ENCODE measurements at regions not wholly inside any gene's neighbourhood (a gene's known extent, or its start where the extent isn't known, plus 50 kb on each side); places are given as distances from the start of the nearest gene placed in this dataset.

DNA sequence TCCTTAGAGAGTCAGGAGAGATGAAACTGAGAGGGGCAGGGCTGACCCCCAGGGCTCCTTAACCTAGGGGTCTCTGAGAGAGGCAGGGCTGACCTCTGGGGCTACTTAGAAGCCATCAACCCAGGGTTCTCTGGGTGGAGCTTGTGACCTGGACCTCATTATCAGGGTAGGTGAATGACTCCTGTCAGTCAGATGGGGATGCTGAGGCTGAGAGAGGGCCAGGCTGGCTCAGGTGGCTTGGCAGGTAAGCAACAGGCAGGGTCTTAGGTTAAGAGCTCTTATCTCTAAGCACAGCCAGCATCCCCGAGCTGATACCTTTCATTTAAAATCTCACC lies 160.9 kb downstream of the PTPRU start:
- POLR2A ChIA-PET = no interaction called here

More for the DNA sequence above, 160.9 kb downstream of the PTPRU start:
- Histone ChIP-seq H3K9me2 (ENCODE audit: insufficient read depth) (no peaks in the 10 kb centered on the region), H3K79me2 (ENCODE audit: insufficient read depth, low read length) (no peaks in the 10 kb centered on the region), H3K4me1 (ENCODE audit: control insufficient read depth in 1 of 2, insufficient read depth in 2 of 2, low read length in 2 of 2) (peaks cover 0 to 6% of the 10 kb centered on the region in 2 experiments; a peak in 2 of 4 replicates), H3K4me2 (ENCODE audit: low read length) (no peak overlapping the region), H3K36me3 (ENCODE audit: control insufficient read depth in 1 of 2, insufficient read depth in 2 of 2, low read length in 2 of 2) (no peaks in the 10 kb centered on the region), H3K9ac (ENCODE audit: low read length) (no peak overlapping the region), H3K27ac (ENCODE audit: low read depth, low read length) (no peak overlapping the region), H3K9me3 (ENCODE audit: control insufficient read depth in 1 of 2, insufficient read depth in 1 of 2, low read depth in 1 of 2, low read length in 2 of 2) (no peaks in the 10 kb centered on the region), H3K4me3 (replicated peaks in 1 of 2; ENCODE audit: low read depth in 1 of 2, low read length in 2 of 2) (no peak overlapping the region), H4K20me1 (ENCODE audit: insufficient read depth) (no peaks in the 10 kb centered on the region), H2AFZ (ENCODE audit: low read depth, low read length, poor library complexity, severe bottlenecking) (no peak overlapping the region), H3K27me3 (ENCODE audit: insufficient read depth, low read length) (no peaks in the 10 kb centered on the region)
- RAD21 ChIA-PET (ENCODE audit: low non-redundant PET in 1 of 2, low total read pairs in 2 of 2, uncharacterized antibody in 2 of 2, unreplicated experiment in 2 of 2) = no interaction called here
- intact Hi-C loops (cut with micrococcal nuclease) = loop anchor here (5.0 kb wide), 1 partner anchor 160 kb away; the partner anchor contains the start of gene PTPRU
- ATAC-seq (no peak), DNase-seq (ENCODE audit: low read depth, low spot score) (no peak)
- TF ChIP-seq RAD21 (IDR thresholded peaks at IDR 0.05; ENCODE audit: low read depth) = no peak
- TF ChIP-seq CEBPB (IDR thresholded peaks at IDR 0.05; ENCODE audit: low read depth) = no peak
- TF ChIP-seq, protein P1, sequence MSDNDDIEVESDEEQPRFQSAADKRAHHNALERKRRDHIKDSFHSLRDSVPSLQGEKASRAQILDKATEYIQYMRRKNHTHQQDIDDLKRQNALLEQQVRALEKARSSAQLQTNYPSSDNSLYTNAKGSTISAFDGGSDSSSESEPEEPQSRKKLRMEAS (IDR thresholded peaks at IDR 0.05) = no peak
- TF ChIP-seq, protein P2, sequence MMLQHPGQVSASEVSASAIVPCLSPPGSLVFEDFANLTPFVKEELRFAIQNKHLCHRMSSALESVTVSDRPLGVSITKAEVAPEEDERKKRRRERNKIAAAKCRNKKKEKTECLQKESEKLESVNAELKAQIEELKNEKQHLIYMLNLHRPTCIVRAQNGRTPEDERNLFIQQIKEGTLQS (IDR thresholded peaks at IDR 0.05) = no peak
- no peak for TF ChIP-seq TCF7L2 (IDR thresholded peaks at IDR 0.05; ENCODE audit: borderline replicate concordance, extremely low read depth, insufficient read depth, insufficient read length)
- TF ChIP-seq SRF (IDR thresholded peaks at IDR 0.05; ENCODE audit: low read depth) = no peak
- TF ChIP-seq, protein P3, sequence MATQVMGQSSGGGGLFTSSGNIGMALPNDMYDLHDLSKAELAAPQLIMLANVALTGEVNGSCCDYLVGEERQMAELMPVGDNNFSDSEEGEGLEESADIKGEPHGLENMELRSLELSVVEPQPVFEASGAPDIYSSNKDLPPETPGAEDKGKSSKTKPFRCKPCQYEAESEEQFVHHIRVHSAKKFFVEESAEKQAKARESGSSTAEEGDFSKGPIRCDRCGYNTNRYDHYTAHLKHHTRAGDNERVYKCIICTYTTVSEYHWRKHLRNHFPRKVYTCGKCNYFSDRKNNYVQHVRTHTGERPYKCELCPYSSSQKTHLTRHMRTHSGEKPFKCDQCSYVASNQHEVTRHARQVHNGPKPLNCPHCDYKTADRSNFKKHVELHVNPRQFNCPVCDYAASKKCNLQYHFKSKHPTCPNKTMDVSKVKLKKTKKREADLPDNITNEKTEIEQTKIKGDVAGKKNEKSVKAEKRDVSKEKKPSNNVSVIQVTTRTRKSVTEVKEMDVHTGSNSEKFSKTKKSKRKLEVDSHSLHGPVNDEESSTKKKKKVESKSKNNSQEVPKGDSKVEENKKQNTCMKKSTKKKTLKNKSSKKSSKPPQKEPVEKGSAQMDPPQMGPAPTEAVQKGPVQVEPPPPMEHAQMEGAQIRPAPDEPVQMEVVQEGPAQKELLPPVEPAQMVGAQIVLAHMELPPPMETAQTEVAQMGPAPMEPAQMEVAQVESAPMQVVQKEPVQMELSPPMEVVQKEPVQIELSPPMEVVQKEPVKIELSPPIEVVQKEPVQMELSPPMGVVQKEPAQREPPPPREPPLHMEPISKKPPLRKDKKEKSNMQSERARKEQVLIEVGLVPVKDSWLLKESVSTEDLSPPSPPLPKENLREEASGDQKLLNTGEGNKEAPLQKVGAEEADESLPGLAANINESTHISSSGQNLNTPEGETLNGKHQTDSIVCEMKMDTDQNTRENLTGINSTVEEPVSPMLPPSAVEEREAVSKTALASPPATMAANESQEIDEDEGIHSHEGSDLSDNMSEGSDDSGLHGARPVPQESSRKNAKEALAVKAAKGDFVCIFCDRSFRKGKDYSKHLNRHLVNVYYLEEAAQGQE (IDR thresholded peaks at IDR 0.05; ENCODE audit: low read depth) = no peak
- TF ChIP-seq, protein P4, sequence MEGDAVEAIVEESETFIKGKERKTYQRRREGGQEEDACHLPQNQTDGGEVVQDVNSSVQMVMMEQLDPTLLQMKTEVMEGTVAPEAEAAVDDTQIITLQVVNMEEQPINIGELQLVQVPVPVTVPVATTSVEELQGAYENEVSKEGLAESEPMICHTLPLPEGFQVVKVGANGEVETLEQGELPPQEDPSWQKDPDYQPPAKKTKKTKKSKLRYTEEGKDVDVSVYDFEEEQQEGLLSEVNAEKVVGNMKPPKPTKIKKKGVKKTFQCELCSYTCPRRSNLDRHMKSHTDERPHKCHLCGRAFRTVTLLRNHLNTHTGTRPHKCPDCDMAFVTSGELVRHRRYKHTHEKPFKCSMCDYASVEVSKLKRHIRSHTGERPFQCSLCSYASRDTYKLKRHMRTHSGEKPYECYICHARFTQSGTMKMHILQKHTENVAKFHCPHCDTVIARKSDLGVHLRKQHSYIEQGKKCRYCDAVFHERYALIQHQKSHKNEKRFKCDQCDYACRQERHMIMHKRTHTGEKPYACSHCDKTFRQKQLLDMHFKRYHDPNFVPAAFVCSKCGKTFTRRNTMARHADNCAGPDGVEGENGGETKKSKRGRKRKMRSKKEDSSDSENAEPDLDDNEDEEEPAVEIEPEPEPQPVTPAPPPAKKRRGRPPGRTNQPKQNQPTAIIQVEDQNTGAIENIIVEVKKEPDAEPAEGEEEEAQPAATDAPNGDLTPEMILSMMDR (IDR thresholded peaks at IDR 0.05 in 2 of 3, conservative IDR thresholded peaks at IDR 0.05 in 1 of 3; ENCODE audit: borderline replicate concordance in 1 of 3, insufficient read depth in 1 of 3, low read depth in 2 of 3, low read length in 2 of 3) = no peak
- no peak for TF ChIP-seq ZFX (IDR thresholded peaks at IDR 0.05)
- no peak for TF ChIP-seq POLR2AphosphoS5 (IDR thresholded peaks at IDR 0.05; ENCODE audit: low read depth, low read length)
- TF ChIP-seq EZH2phosphoT487 (IDR thresholded peaks at IDR 0.05; ENCODE audit: borderline replicate concordance) = no peak
- no peak for TF ChIP-seq YY1 (IDR thresholded peaks at IDR 0.05; ENCODE audit: extremely low read depth, insufficient replicate concordance, low read depth, low read length)
- TF ChIP-seq SP1 (IDR thresholded peaks at IDR 0.05; ENCODE audit: low read depth) = no peak
- no peak for TF ChIP-seq SIN3A (IDR thresholded peaks at IDR 0.05; ENCODE audit: low read depth)
- no peak for TF ChIP-seq ELF1 (IDR thresholded peaks at IDR 0.05; ENCODE audit: borderline replicate concordance, low read depth)
- no peak for TF ChIP-seq FOSL1 (IDR thresholded peaks at IDR 0.05; ENCODE audit: low read depth)
- CTCF ChIA-PET = interaction anchor here (1.0 kb wide), 1 partner anchor 19 kb away, joined by 4 read pairs; no protein-coding TSS in a partner anchor
- BruUV-seq (replicated peaks) = no TSS peak

Measured in HCT116 (cell line).